MCF 10A (cell line): ENCODE measurements at regions not wholly inside any gene's neighbourhood (a gene's known extent, or its start where the extent isn't known, plus 50 kb on each side); places are given as distances from the start of the nearest gene placed in this dataset.

ENCODE experiments used
- BruUV-seq: library from RNA; stranded (reverse); fragments of 400-500 nt; replicated peaks from 2 replicates; lab custom pipeline; 2021; lab: Mats Ljungman, UMichigan
- CTCF ChIA-PET: fragments of 300-600 bp; sonication (Branson Sonifier 250); formaldehyde crosslinking; extraction: SDS; loops from one replicate; lab custom pipeline; 2021; ENCODE audit warnings: antibody characterized with exemption, inconsistent platforms; lab: Yijun Ruan, JAX
- POLR2A ChIA-PET: fragments of 300-600, 350-650 bp; sonication (Branson Sonifier 250); formaldehyde crosslinking; extraction: SDS; loops from one replicate; lab custom pipeline; 2020; ENCODE audit warnings: antibody characterized with exemption, inconsistent platforms; lab: Yijun Ruan, JAX
- DNase-seq: peaks from one replicate; pipeline ENCODE4 v3.0.0-alpha.2; 2018; ENCODE audit not compliant: unreplicated experiment
- H3K27ac Mint-ChIP-seq: one replicate; pipeline ENCODE4 v1.8.0; 2022; ENCODE audit warnings: mild to moderate bottlenecking, low read depth, mixed read lengths; ENCODE audit not compliant: unreplicated experiment
- H3K27me3 Mint-ChIP-seq: one replicate; pipeline ENCODE4 v1.8.0; 2022; ENCODE audit warnings: mixed read lengths; ENCODE audit not compliant: insufficient read depth, unreplicated experiment
- H3K36me3 Mint-ChIP-seq: one replicate; pipeline ENCODE4 v1.8.0; 2022; ENCODE audit warnings: mild to moderate bottlenecking, moderate library complexity, mixed read lengths; ENCODE audit not compliant: insufficient read depth, unreplicated experiment
- H3K4me1 Mint-ChIP-seq: one replicate; pipeline ENCODE4 v1.8.0; 2022; ENCODE audit warnings: mixed read lengths; ENCODE audit not compliant: insufficient read depth, unreplicated experiment
- H3K4me3 Mint-ChIP-seq: one replicate; pipeline ENCODE4 v1.8.0; 2022; ENCODE audit warnings: mild to moderate bottlenecking, moderate library complexity, mixed read lengths; ENCODE audit not compliant: unreplicated experiment
- H3K9me3 Mint-ChIP-seq: one replicate; pipeline ENCODE4 v1.8.0; 2022; ENCODE audit warnings: mixed read lengths; ENCODE audit not compliant: unreplicated experiment
- CTCF ChIP-seq: fragments of 200-600 bp; IDR thresholded peaks from one replicate; pipeline ENCODE4 v1.8.0; 2022; ENCODE audit warnings: antibody characterized with exemption, mild to moderate bottlenecking; ENCODE audit not compliant: unreplicated experiment
- intact Hi-C: fragments of 100-400 bp; cut with micrococcal nuclease; formaldehyde crosslinking; loops from 2 replicates; pipeline ENCODE4 v1.14.1; 2022

DNA sequence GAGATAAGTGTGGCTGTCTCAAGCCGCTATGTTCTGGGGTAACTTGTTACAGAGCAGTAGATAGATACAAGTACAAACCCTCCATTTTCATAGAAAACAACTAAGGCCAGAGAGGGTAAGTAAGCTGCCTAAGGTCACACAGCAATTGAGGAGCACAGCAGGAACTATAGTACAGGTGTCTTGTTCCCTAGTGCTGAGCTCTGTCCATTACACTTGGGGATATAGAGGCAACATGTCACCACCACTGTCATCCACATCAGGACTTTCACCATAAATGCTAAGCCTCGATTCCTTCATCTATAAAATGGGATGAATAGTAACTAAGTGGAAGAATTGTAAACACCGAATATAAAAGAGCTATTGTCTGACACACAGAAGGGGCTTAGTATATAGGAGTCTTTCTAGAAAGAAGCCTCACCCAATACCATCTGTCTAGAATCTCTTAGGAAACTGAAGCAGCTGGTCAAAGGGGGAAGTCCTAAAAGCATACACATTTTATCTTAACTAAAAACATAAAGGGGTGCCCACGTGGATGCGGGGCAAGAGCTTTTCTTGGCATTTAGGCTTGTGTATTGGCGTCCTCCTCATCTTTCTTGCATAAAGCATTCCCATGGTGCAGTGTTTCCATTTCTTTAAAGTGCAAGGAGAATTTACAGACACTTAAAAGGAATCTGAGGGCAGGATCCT is 93.8 kb upstream of the ALX4 start:
- intact Hi-C loops: no loop called here
- H3K4me3 Mint-ChIP-seq: no peak overlapping the region
- no peak for TF ChIP-seq CTCF
- no peaks in the 10 kb centered on the region for H3K9me3 Mint-ChIP-seq
- DNase-seq: no peak
- H3K27me3 Mint-ChIP-seq: peaks cover 28% of the 10 kb centered on the region
- no peak overlapping the region for H3K27ac Mint-ChIP-seq
- H3K36me3 Mint-ChIP-seq: no peaks in the 10 kb centered on the region
- no peaks in the 10 kb centered on the region for H3K4me1 Mint-ChIP-seq
- CTCF ChIA-PET: interaction anchor here (0.6 kb wide), 1 partner anchor 79 kb away, joined by 3 read pairs; no protein-coding TSS in a partner anchor
- no TSS peak for BruUV-seq
- POLR2A ChIA-PET: no interaction called here

DNA sequence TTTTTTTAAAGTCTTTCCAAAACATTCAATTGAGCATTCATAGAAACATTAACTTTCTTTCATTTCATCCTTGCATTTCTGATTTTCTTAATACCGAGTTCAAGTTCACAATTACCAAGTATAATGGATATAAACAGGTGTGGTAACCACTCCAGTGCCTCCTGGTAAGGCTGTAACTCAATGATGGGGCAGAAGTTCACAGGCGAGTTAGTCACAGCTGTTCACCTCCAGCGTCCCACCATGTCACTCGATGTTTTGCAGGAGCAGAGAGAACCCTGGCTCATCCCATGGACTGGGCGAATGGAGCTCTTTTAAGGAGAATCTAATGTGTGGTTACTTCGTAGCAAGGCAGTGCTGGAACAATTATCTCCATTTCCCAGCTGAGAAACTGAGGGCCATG is 94.4 kb upstream of the ALX4 start:
- CTCF ChIA-PET: interaction anchor here (0.6 kb wide), 2 partner anchors 80 to 221 kb away, joined by 3 read pairs; no protein-coding TSS in a partner anchor
- intact Hi-C loops: no loop called here
- no TSS peak for BruUV-seq
- Mint-ChIP-seq H3K4me3 (no peak overlapping the region), H3K27ac (no peak overlapping the region), H3K36me3 (no peaks in the 10 kb centered on the region), H3K9me3 (no peaks in the 10 kb centered on the region), H3K27me3 (peaks cover 28% of the 10 kb centered on the region), H3K4me1 (no peaks in the 10 kb centered on the region)
- no peak for DNase-seq
- no peak for TF ChIP-seq CTCF
- POLR2A ChIA-PET: no interaction called here

DNA sequence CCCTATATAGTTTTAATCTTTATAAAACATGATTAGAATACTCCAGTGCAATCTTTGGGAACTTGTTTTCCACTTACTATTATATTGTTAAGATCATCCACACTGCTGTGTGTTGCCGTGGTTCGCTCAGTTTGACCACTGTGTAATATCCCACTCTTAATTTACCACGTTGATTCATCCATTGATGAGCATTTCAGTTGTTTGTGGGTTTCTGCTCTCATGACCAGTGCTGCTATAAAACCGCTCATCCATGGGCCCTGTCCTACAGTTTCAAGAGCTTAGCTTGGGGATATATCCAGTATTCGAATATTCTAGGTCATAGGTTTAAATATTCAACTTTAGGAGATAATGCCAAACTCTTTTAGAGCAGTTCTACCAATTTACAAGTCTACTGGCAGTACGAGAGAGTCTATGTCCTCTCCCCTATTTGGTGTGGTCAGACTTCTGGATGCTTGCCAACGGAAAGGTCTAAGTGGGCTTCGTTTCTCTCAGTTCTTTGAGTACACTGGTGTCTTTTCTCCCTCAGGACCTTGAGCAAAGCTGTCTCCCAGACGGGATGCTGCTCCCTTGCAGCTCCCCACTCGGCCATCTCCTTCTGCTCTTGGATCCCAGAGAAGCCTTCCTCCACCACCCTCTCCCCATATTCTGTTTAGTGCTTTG is 94.9 kb upstream of the ALX4 start:
- Mint-ChIP-seq H3K36me3 (no peaks in the 10 kb centered on the region), H3K27me3 (peaks cover 31% of the 10 kb centered on the region), H3K4me1 (no peaks in the 10 kb centered on the region), H3K27ac (no peak overlapping the region), H3K4me3 (no peak overlapping the region), H3K9me3 (peaks cover under 1% of the 10 kb centered on the region)
- ChIA-PET POLR2A (interaction anchor here (0.7 kb wide), 1 partner anchor 87 kb away, joined by 4 read pairs; no protein-coding TSS in a partner anchor), CTCF (interaction anchor here (0.6 kb wide), 3 partner anchors 44 to 222 kb away, joined by 3 read pairs; no protein-coding TSS in a partner anchor)
- no peak for TF ChIP-seq CTCF
- intact Hi-C loops: no loop called here
- DNase-seq: no peak
- BruUV-seq: no TSS peak
